ENCODE measurements at regions not wholly inside any gene's neighbourhood (a gene's known extent, or its start where the extent isn't known, plus 50 kb on each side); places are given as distances from the start of the nearest gene placed in this dataset.
"Not testable (repeated sequence)": the region's sequence is repeated elsewhere in the genome, so short reads cannot be mapped to it uniquely, and the experiment has no call there.

DNA sequence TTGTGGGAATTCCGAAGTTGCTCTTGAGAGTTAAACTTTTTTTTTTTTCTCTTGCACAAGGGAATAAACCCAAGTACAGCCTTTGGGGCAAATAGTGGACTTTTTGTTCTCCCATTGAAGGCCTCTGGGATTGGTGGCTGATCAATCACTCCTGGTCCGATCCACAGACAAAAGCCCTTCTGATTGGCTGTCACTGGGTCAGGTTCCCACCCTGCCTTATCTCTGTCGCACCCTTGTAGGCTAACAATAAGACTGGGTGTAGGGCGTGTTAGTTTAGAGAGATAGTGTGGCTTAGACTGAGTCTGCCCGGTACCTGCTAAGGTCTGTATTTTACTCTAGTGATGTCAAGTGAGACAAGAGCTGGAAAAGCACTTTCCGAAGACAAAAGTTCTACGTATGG is 380.8 kb downstream of the NDFIP2 start:
- Histone ChIP-seq H3K27me3 (ENCODE audit: control insufficient read depth in 1 of 2, insufficient read depth in 2 of 2, low read length in 2 of 2) (no peaks in the 10 kb centered on the region), H3K9me3 (ENCODE audit: control insufficient read depth in 1 of 2, low read length in 2 of 2) (no peaks in the 10 kb centered on the region), H3K9ac (ENCODE audit: low read depth in 1 of 2, low read length in 2 of 2) (no peak overlapping the region), H3K36me3 (ENCODE audit: control insufficient read depth in 1 of 2, insufficient read depth in 2 of 2, low read length in 2 of 2) (no peaks in the 10 kb centered on the region), H3K4me3 (ENCODE audit: low read depth in 1 of 2, low read length in 2 of 2) (no peak overlapping the region), H3K4me1 (ENCODE audit: control insufficient read depth in 1 of 2, insufficient read depth in 2 of 2, low read length in 2 of 2) (peaks cover 4 to 11% of the 10 kb centered on the region in 2 donors), H3K27ac (ENCODE audit: low read depth, low read length) (no peak overlapping the region)

DNA sequence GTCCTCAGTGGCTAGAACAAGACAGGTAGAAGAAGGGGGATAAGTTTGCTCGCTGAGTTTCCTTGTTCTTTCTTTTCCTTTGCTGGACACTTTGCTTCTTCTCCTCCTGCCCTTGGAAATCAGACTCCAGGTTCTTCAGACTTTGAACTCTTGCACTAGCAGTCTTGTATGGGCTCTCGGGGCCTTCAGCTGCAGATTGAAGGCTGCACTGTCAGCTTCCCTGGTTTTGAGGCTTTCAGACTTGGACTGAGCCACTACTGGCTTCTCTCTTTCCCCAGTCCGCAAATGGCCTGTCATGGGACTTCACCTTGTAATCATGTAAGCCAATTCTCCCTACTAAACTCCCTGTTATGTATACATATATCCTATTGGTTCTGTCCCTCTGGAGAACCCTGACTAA is 379.8 kb downstream of the NDFIP2 start:
- Histone ChIP-seq H3K27ac (ENCODE audit: low read depth, low read length) (no peak overlapping the region), H3K4me1 (ENCODE audit: control insufficient read depth in 1 of 2, insufficient read depth in 2 of 2, low read length in 2 of 2) (peaks cover 4 to 11% of the 10 kb centered on the region in 2 donors), H3K27me3 (ENCODE audit: control insufficient read depth in 1 of 2, insufficient read depth in 2 of 2, low read length in 2 of 2) (no peaks in the 10 kb centered on the region), H3K9ac (ENCODE audit: low read depth in 1 of 2, low read length in 2 of 2) (no peak overlapping the region), H3K9me3 (ENCODE audit: control insufficient read depth in 1 of 2, low read length in 2 of 2) (no peaks in the 10 kb centered on the region), H3K36me3 (ENCODE audit: control insufficient read depth in 1 of 2, insufficient read depth in 2 of 2, low read length in 2 of 2) (no peaks in the 10 kb centered on the region), H3K4me3 (ENCODE audit: low read depth in 1 of 2, low read length in 2 of 2) (no peak overlapping the region)

- Histone ChIP-seq H3K4me1 (ENCODE audit: control insufficient read depth in 1 of 2, insufficient read depth in 2 of 2, low read length in 2 of 2) (peaks cover 4 to 11% of the 10 kb centered on the region in 2 donors), H3K36me3 (ENCODE audit: control insufficient read depth in 1 of 2, insufficient read depth in 2 of 2, low read length in 2 of 2) (no peaks in the 10 kb centered on the region), H3K4me3 (ENCODE audit: low read depth in 1 of 2, low read length in 2 of 2) (no peak overlapping the region), H3K27ac (ENCODE audit: low read depth, low read length) (no peak overlapping the region), H3K9me3 (ENCODE audit: control insufficient read depth in 1 of 2, low read length in 2 of 2) (no peaks in the 10 kb centered on the region), H3K9ac (ENCODE audit: low read depth in 1 of 2, low read length in 2 of 2) (no peak overlapping the region), H3K27me3 (ENCODE audit: control insufficient read depth in 1 of 2, insufficient read depth in 2 of 2, low read length in 2 of 2) (no peaks in the 10 kb centered on the region)
Observed at GRCh38 chr13:79859756-79860155, 378.8 kb downstream of the NDFIP2 start.

- H3K27ac ChIP-seq (ENCODE audit: low read depth, low read length): no peak overlapping the region
- H3K9ac ChIP-seq (ENCODE audit: low read depth in 1 of 2, low read length in 2 of 2): no peak overlapping the region
Observed at GRCh38 chr13:79853251-79853650, 372.3 kb downstream of the NDFIP2 start.

DNA sequence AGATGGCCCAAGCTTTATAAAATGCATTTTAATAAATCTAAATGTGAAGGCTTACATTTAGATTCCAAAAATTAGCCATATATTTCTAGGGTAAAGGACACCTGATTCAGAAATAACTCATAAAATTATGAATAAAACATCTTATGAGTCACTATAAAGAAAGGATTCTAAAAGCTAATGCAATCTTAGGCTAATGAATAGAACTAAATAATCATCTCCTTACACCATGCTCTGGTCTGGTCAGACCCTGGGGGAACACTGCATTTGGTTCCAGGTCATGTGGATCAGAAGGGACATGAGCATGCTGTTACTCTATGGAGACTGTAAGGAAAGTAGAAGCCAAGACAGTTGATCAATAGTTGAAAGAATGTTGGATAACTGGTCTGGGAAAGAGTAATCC is 370.4 kb downstream of the NDFIP2 start:
- no peak overlapping the region for H3K4me3 ChIP-seq (ENCODE audit: low read depth in 1 of 2, low read length in 2 of 2)
- no peaks in the 10 kb centered on the region for H3K27me3 ChIP-seq (ENCODE audit: control insufficient read depth in 1 of 2, insufficient read depth in 2 of 2, low read length in 2 of 2)
- no peaks in the 10 kb centered on the region for H3K4me1 ChIP-seq (ENCODE audit: control insufficient read depth in 1 of 2, insufficient read depth in 2 of 2, low read length in 2 of 2)
- H3K9me3 ChIP-seq (ENCODE audit: control insufficient read depth in 1 of 2, low read length in 2 of 2): no peaks in the 10 kb centered on the region
- H3K27ac ChIP-seq (ENCODE audit: low read depth, low read length): no peak overlapping the region
- no peaks in the 10 kb centered on the region for H3K36me3 ChIP-seq (ENCODE audit: control insufficient read depth in 1 of 2, insufficient read depth in 2 of 2, low read length in 2 of 2)
- H3K9ac ChIP-seq (ENCODE audit: low read depth in 1 of 2, low read length in 2 of 2): no peak overlapping the region

More at GRCh38 chr13:79853251-79853650, 372.3 kb downstream of the NDFIP2 start:
- Histone ChIP-seq H3K36me3 (ENCODE audit: control insufficient read depth in 1 of 2, insufficient read depth in 2 of 2, low read length in 2 of 2) (no peaks in the 10 kb centered on the region), H3K4me3 (ENCODE audit: low read depth in 1 of 2, low read length in 2 of 2) (no peak overlapping the region), H3K9me3 (ENCODE audit: control insufficient read depth in 1 of 2, low read length in 2 of 2) (no peaks in the 10 kb centered on the region), H3K27me3 (ENCODE audit: control insufficient read depth in 1 of 2, insufficient read depth in 2 of 2, low read length in 2 of 2) (no peaks in the 10 kb centered on the region), H3K4me1 (ENCODE audit: control insufficient read depth in 1 of 2, insufficient read depth in 2 of 2, low read length in 2 of 2) (no peaks in the 10 kb centered on the region)

DNA sequence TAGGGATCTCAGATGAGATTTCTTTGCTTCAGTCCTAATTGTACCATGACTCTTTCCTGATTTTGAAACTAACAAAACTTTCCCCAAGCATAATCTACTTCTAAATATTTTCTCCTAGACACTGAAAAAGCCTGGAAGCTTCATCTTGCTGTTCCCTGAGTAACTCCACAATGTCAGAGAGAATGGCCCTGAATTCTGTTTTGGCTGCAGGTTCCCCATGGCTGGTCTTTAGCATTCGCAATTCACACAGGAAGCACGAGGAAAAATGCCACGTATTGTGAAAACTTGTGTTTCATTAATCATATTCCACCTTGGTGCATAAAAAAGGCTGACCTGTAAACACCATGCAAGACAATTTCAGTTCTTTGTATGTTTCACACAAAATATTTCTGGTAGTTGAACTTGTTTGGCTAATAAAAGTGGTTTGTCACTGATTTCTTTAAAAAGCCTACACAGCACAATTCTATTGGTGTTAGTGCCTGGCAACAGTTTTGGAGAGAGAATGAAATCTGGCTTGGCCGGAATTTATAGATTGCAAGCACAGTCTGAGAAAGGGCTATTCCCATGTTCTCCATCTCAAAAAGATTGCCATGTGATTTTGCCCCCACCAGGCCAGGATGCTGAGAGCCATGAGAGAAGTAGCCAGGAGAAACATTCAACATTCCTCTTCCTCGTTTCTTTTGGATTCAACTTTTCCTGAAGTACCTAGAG is 367.1 kb downstream of the NDFIP2 start:
- Histone ChIP-seq H3K9me3 (ENCODE audit: control insufficient read depth in 1 of 2, low read length in 2 of 2) (no peaks in the 10 kb centered on the region), H3K36me3 (ENCODE audit: control insufficient read depth in 1 of 2, insufficient read depth in 2 of 2, low read length in 2 of 2) (no peaks in the 10 kb centered on the region), H3K9ac (ENCODE audit: low read depth in 1 of 2, low read length in 2 of 2) (no peak overlapping the region), H3K4me1 (ENCODE audit: control insufficient read depth in 1 of 2, insufficient read depth in 2 of 2, low read length in 2 of 2) (no peaks in the 10 kb centered on the region), H3K27me3 (ENCODE audit: control insufficient read depth in 1 of 2, insufficient read depth in 2 of 2, low read length in 2 of 2) (no peaks in the 10 kb centered on the region), H3K4me3 (ENCODE audit: low read depth in 1 of 2, low read length in 2 of 2) (no peak overlapping the region), H3K27ac (ENCODE audit: low read depth, low read length) (no peak overlapping the region)

DNA sequence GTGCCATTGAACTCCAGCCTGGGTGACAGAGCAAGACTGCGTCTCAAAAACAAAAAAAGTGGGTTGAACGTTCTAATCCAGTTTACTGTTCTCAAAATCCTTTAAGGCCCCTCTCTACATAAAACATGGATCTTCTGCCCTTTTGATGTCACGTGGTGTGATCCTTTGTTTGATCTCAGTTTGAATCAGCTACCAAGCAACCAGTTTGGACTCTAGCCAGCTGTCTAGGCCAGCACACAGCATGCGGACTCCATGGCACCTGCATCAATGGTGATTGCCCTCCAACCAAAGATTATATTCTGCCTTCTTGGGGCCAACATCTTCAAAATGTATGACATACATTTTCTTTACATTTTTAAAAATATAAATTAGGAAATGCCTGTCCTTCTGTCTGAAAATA is 365.4 kb downstream of the NDFIP2 start:
- Histone ChIP-seq H3K9me3 (ENCODE audit: control insufficient read depth in 1 of 2, low read length in 2 of 2) (no peaks in the 10 kb centered on the region), H3K4me3 (ENCODE audit: low read depth in 1 of 2, low read length in 2 of 2) (no peak overlapping the region), H3K4me1 (ENCODE audit: control insufficient read depth in 1 of 2, insufficient read depth in 2 of 2, low read length in 2 of 2) (no peaks in the 10 kb centered on the region), H3K27ac (ENCODE audit: low read depth, low read length) (no peak overlapping the region), H3K27me3 (ENCODE audit: control insufficient read depth in 1 of 2, insufficient read depth in 2 of 2, low read length in 2 of 2) (no peaks in the 10 kb centered on the region), H3K9ac (ENCODE audit: low read depth in 1 of 2, low read length in 2 of 2) (no peak overlapping the region), H3K36me3 (ENCODE audit: control insufficient read depth in 1 of 2, insufficient read depth in 2 of 2, low read length in 2 of 2) (no peaks in the 10 kb centered on the region)

- H3K4me3 ChIP-seq (ENCODE audit: low read depth in 1 of 2, low read length in 2 of 2): no peak overlapping the region
- no peak overlapping the region for H3K27ac ChIP-seq (ENCODE audit: low read depth, low read length)
- no peaks in the 10 kb centered on the region for H3K36me3 ChIP-seq (ENCODE audit: control insufficient read depth in 1 of 2, insufficient read depth in 2 of 2, low read length in 2 of 2)
- no peak overlapping the region for H3K9ac ChIP-seq (ENCODE audit: low read depth in 1 of 2, low read length in 2 of 2)
- H3K9me3 ChIP-seq (ENCODE audit: control insufficient read depth in 1 of 2, low read length in 2 of 2): peaks cover 0 to 4% of the 10 kb centered on the region in 2 donors
- H3K4me1 ChIP-seq (ENCODE audit: control insufficient read depth in 1 of 2, insufficient read depth in 2 of 2, low read length in 2 of 2): no peaks in the 10 kb centered on the region
- no peaks in the 10 kb centered on the region for H3K27me3 ChIP-seq (ENCODE audit: control insufficient read depth in 1 of 2, insufficient read depth in 2 of 2, low read length in 2 of 2)
Observed at GRCh38 chr13:79837741-79838450, 356.9 kb downstream of the NDFIP2 start.

GRCh38 chr13:79836121-79836520 is 355.2 kb downstream of the NDFIP2 start:
- not testable (repeated sequence) for H3K36me3 ChIP-seq (ENCODE audit: control insufficient read depth in 1 of 2, insufficient read depth in 2 of 2, low read length in 2 of 2); H3K9ac ChIP-seq (ENCODE audit: low read depth in 1 of 2, low read length in 2 of 2); H3K4me1 ChIP-seq (ENCODE audit: control insufficient read depth in 1 of 2, insufficient read depth in 2 of 2, low read length in 2 of 2); H3K9me3 ChIP-seq (ENCODE audit: control insufficient read depth in 1 of 2, low read length in 2 of 2); H3K27ac ChIP-seq (ENCODE audit: low read depth, low read length); H3K27me3 ChIP-seq (ENCODE audit: control insufficient read depth in 1 of 2, insufficient read depth in 2 of 2, low read length in 2 of 2); H3K4me3 ChIP-seq (ENCODE audit: low read depth in 1 of 2, low read length in 2 of 2)

GRCh38 chr13:79834876-79835275 is 353.9 kb downstream of the NDFIP2 start:
- no peaks in the 10 kb centered on the region for H3K27me3 ChIP-seq (ENCODE audit: control insufficient read depth in 1 of 2, insufficient read depth in 2 of 2, low read length in 2 of 2)
- no peak overlapping the region for H3K9ac ChIP-seq (ENCODE audit: low read depth in 1 of 2, low read length in 2 of 2)
- H3K27ac ChIP-seq (ENCODE audit: low read depth, low read length): no peak overlapping the region
- no peaks in the 10 kb centered on the region for H3K36me3 ChIP-seq (ENCODE audit: control insufficient read depth in 1 of 2, insufficient read depth in 2 of 2, low read length in 2 of 2)
- H3K4me3 ChIP-seq (ENCODE audit: low read depth in 1 of 2, low read length in 2 of 2): no peak overlapping the region
- no peaks in the 10 kb centered on the region for H3K4me1 ChIP-seq (ENCODE audit: control insufficient read depth in 1 of 2, insufficient read depth in 2 of 2, low read length in 2 of 2)
- peaks cover 0 to 4% of the 10 kb centered on the region in 2 donors for H3K9me3 ChIP-seq (ENCODE audit: control insufficient read depth in 1 of 2, low read length in 2 of 2)
